ENCODE measurements at regions not wholly inside any gene's neighbourhood (a gene's known extent, or its start where the extent isn't known, plus 50 kb on each side); places are given as distances from the start of the nearest gene placed in this dataset.

- H3K9me3 Mint-ChIP-seq (ENCODE audit: low read depth): no peaks in the 10 kb centered on the region
- peaks cover 36% of the 10 kb centered on the region for H3K27me3 Mint-ChIP-seq
- DNase-seq (ENCODE audit: low spot score, unreplicated experiment): no peak
- TF ChIP-seq, protein P1, sequence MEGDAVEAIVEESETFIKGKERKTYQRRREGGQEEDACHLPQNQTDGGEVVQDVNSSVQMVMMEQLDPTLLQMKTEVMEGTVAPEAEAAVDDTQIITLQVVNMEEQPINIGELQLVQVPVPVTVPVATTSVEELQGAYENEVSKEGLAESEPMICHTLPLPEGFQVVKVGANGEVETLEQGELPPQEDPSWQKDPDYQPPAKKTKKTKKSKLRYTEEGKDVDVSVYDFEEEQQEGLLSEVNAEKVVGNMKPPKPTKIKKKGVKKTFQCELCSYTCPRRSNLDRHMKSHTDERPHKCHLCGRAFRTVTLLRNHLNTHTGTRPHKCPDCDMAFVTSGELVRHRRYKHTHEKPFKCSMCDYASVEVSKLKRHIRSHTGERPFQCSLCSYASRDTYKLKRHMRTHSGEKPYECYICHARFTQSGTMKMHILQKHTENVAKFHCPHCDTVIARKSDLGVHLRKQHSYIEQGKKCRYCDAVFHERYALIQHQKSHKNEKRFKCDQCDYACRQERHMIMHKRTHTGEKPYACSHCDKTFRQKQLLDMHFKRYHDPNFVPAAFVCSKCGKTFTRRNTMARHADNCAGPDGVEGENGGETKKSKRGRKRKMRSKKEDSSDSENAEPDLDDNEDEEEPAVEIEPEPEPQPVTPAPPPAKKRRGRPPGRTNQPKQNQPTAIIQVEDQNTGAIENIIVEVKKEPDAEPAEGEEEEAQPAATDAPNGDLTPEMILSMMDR (IDR thresholded peaks at IDR 0.05; ENCODE audit: unreplicated experiment): no peak
- H3K4me3 Mint-ChIP-seq (ENCODE audit: low read depth): no peak overlapping the region
- peaks cover 7% of the 10 kb centered on the region for H3K4me1 Mint-ChIP-seq (ENCODE audit: low read depth)
- H3K36me3 Mint-ChIP-seq (ENCODE audit: insufficient read depth): no peaks in the 10 kb centered on the region
- H3K27ac Mint-ChIP-seq: no peak overlapping the region
Measured at GRCh38 chr10:118407777-118408176, 65.7 kb upstream of the FAM204A start.

DNA sequence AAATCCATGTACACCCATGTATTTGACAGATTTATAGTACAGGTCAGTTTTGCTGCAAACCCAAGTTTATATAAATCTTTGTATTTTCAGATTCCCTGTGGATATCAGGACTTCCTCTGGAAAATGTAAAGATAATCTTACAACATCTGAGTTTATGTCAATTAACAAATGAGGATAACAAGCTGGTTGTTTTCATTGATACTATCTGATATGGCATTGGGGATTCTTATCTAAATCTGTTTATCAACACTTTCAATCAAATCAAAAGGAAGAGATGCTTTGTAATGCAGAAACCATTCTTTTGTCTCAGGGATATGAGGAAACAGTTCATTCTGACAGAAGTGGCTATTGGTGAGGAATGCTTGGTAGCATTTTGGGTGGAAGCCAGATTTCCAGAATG is 64.9 kb upstream of the FAM204A start:
- no peak overlapping the region for H3K27ac Mint-ChIP-seq
- peaks cover 5% of the 10 kb centered on the region for H3K9me3 Mint-ChIP-seq (ENCODE audit: low read depth)
- TF ChIP-seq, protein P1 (IDR thresholded peaks at IDR 0.05; ENCODE audit: unreplicated experiment): no peak
- peaks cover 7% of the 10 kb centered on the region for H3K4me1 Mint-ChIP-seq (ENCODE audit: low read depth)
- H3K27me3 Mint-ChIP-seq: peaks cover 32% of the 10 kb centered on the region
- DNase-seq (ENCODE audit: low spot score, unreplicated experiment): no peak
- H3K36me3 Mint-ChIP-seq (ENCODE audit: insufficient read depth): no peaks in the 10 kb centered on the region
- no peak overlapping the region for H3K4me3 Mint-ChIP-seq (ENCODE audit: low read depth)

- Mint-ChIP-seq H3K4me3 (ENCODE audit: low read depth) (no peak overlapping the region), H3K27ac (no peak overlapping the region), H3K4me1 (ENCODE audit: low read depth) (peaks cover 7% of the 10 kb centered on the region), H3K27me3 (peaks cover 23% of the 10 kb centered on the region), H3K36me3 (ENCODE audit: insufficient read depth) (no peaks in the 10 kb centered on the region), H3K9me3 (ENCODE audit: low read depth) (peaks cover 12% of the 10 kb centered on the region)
- TF ChIP-seq, protein P1 (IDR thresholded peaks at IDR 0.05; ENCODE audit: unreplicated experiment): no peak
- no peak for DNase-seq (ENCODE audit: low spot score, unreplicated experiment)
Measured at GRCh38 chr10:118405928-118406327, 63.8 kb upstream of the FAM204A start.

DNA sequence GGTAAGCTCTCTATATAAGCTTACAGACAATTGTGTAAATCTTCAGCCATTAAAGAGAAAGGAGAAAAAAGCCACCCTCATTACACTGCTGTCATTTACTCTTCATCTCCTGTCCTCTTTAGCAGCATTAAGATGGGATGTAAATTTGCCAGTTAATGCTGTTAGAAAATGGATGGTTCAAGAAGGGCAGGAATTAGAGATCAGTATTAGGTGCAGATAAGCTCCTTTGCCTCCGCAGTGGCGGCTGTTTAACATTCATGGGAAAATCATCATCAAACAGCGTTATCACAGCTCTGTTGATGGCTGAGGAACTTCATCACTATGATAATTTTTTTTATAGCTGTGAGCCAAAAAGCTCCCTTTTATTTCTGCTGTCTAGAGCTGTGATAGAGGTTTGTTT is 61.8 kb upstream of the FAM204A start:
- H3K36me3 Mint-ChIP-seq (ENCODE audit: insufficient read depth): no peaks in the 10 kb centered on the region
- no peak overlapping the region for H3K4me3 Mint-ChIP-seq (ENCODE audit: low read depth)
- no peak for DNase-seq (ENCODE audit: low spot score, unreplicated experiment)
- TF ChIP-seq, protein P1 (IDR thresholded peaks at IDR 0.05; ENCODE audit: unreplicated experiment): no peak
- peaks cover 12% of the 10 kb centered on the region for H3K9me3 Mint-ChIP-seq (ENCODE audit: low read depth)
- peaks cover 7% of the 10 kb centered on the region for H3K4me1 Mint-ChIP-seq (ENCODE audit: low read depth)
- peaks cover 6% of the 10 kb centered on the region for H3K27me3 Mint-ChIP-seq
- H3K27ac Mint-ChIP-seq: no peak overlapping the region

DNA sequence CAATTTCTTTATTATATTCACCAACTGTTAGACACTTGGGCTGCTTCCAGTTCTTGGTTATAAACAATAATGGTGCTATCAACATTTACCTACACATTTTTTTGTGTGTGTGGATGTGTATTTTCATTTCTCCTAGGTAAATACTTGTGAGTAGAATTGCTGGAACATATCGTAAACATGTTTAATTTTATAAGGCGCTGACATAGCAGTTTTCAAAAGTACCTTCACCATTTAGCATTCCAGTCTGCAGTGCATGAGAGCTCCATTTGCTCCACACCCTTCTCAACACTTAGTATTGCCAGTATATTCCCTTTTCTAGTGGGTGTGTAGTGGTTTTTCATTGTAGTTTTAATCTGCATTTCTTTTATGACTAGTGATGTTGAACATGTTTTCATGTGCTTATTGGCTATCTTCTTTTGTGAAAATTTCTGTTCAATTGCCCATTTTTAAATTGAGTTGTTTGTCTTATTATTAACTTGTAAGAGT is 59.6 kb upstream of the FAM204A start:
- Mint-ChIP-seq H3K4me3 (ENCODE audit: low read depth) (no peak overlapping the region), H3K27ac (no peak overlapping the region), H3K9me3 (ENCODE audit: low read depth) (peaks cover 12% of the 10 kb centered on the region), H3K36me3 (ENCODE audit: insufficient read depth) (no peaks in the 10 kb centered on the region), H3K27me3 (peaks cover 4% of the 10 kb centered on the region), H3K4me1 (ENCODE audit: low read depth) (peaks cover 7% of the 10 kb centered on the region)
- TF ChIP-seq, protein P1 (IDR thresholded peaks at IDR 0.05; ENCODE audit: unreplicated experiment): no peak
- no peak for DNase-seq (ENCODE audit: low spot score, unreplicated experiment)
